ENCODE measurements at regions not wholly inside any gene's neighbourhood (a gene's known extent, or its start where the extent isn't known, plus 50 kb on each side); places are given as distances from the start of the nearest gene placed in this dataset.
A peak's percentile ranks its signal among the peaks of the same experiment; 100 is the strongest.

DNA sequence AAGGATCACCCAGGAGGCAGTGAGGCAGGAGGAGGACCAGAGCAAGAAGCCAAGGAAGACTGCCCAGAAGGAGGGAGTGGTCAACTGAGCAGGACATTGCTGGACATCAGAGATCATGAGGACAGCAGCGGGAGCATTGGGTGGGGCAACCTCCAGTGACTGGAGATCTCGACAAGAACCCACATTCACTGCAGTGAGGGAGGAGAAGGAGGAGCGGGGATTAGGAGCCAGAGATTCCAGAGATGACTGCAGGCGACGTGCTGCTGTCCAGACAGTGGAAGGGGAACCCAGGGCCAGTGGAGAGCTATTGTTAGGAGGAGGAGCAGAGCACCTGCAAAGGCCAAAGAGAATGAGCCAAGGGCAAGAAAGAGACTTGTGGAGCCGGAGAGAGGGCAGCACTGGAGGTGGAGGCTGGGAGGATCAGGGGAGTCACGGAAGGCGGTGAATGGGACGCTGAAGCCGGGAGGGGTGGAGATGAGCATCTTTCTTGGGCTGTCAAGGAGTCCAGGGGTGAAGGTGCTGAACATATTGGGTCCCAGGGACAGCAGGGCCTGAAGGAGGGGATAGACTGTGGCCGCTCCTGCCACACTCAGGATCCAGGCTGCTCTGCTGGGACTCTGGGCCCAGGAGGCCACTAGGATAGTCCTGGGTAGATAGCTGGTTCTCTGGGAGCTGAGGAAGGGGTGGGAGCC is 140.1 kb upstream of the UNC5B start:
- DNase-seq, result no peak

DNA sequence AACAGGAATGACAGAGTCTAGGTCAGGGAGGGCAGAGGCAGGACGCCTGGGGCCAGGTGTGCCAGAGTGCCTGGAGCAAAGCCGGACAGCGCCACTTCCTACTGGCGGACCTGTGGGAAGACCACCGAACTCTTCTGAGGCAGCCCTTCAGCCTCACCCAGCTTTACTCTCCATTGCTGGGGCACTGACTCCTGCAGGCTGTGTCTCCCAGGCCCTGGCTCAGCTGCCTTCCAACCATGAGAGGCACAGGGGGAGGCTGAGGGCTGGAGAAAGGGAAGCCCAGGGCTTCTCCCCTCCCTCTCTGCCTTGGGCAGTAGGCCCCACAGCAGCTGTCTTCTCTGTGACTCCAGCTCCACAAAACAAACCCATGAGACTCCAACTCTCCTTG is 139.6 kb upstream of the UNC5B start:
- DNase-seq, result no peak

DNA sequence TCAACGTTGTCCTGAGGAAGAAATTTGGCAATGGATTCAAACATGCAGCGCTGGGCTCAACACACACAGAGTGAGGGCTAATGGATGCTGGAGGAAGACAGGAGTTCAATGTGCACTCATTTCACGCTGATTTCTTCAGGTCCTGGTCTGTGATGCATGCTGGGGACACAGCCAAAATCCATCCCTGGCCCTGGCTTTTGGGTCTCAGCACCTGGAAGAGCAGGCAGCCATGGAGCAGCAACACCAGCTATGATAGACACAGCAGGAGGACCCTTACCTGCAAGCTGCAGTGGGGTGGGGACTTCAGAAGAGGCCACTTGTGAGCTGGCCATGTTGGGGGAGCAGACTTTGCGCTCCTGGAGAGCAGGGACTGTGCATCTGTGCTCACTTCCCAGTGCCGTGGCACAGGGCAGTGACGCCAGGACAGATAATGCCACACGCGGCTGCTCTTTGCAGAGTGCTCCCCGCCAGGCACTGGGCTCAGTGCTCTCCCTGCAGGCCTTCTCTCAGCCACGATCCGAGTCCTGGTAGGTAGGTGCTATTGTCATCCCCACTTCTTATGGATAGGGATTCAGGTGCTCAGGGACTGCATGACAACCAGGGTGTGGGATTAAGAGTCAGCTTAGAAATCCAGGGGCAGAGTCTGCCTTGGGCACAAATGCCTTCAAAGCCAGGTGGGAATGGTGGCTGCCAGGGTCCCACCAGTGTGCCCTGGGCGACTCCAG is 138.8 kb upstream of the UNC5B start:
- no peak for DNase-seq

DNA sequence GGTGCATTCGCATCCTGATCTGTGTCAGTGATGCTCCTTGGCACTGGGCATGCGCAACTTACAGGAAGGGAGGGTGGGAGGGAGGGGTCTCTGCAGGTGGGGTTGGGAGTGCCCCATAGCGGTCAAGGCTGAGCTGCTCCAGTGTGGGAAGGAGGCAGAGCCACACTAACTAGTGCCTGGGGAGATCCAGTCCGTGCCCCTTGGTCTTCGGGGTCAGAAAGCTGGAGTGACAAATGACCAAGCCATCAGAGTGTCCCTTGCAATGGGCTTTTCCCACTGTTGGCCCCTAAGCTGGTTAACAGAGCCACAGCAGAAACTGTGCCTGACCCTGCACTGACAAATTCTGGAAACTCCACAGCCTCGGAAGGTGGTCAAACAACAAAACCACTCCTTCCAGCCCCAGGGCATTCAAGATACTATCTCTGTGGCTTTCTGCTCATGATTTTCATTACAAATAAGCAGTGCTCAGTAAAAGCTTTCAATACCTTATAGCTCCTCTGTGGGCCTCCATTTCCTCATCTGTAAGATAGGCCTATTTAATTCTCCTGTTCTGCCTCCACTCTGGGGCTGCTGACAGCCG is 138.1 kb upstream of the UNC5B start:
- DNase-seq, result no peak

DNA sequence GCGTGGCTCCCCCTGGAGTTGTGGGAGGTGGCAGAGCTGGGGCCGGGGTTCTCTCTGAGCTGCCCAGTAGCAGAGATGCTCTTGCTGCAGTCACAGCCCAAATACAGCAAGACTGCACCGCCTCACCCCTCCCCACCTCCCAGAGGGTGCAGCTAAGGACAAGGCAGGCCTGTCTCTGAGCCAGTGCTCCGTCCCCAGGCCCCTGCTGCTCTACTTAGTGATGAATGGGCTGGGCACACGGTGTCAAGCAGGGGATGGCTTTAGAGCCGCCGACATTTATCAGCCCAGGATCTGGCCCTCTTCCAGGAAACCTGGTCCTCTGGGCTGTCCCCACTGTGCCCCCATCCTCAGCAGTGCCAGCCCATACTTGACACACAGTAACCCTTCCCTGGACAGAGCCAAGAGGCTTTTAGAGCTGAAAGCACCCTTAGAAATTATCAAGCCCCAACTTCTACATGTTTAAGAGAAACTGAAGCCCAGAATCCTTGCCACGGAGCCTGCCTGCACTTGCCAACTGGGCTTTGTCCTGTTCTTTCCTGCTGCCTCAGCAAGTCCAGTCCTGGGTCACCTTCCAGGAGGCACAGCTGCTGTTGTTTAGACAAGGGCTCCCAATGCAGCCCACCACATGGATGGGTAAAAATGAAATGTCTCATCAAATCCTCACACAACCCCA is 137.1 kb upstream of the UNC5B start:
- no peak for DNase-seq

DNA sequence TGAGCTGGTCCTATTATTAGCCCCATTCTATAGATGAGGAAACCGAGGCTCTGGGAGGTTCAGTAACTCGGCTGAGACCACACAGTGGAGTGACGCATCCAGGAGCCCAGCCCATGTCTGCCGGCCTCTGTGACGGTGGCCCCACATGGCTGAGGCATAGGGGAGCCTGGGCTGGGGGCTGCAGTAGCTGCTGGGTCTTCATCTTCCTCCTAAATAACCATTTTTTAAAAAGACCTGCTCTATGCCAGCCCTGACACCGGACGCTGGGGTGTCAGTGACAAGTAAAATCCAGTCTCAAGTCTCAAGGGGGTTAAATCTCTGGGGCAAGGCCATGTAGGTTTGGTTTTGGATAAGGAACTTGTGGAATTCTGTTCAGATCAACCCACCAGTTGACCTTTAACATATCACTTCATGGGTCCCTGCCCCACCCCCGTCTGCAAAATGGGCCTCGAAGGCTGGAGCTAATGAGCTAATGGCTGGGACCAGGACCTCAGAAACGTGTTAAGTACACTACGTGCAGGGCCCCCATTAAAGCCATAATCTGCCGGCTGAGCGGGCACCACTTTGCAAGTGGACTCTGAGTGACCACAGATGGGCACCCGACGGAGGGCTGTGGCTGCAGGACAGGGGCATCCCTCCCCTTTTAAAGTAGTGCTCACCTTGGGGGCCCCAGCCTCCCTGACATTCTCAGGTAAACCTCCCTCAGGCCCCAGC is 136.5 kb upstream of the UNC5B start:
- DNase-seq, result no peak

DNA sequence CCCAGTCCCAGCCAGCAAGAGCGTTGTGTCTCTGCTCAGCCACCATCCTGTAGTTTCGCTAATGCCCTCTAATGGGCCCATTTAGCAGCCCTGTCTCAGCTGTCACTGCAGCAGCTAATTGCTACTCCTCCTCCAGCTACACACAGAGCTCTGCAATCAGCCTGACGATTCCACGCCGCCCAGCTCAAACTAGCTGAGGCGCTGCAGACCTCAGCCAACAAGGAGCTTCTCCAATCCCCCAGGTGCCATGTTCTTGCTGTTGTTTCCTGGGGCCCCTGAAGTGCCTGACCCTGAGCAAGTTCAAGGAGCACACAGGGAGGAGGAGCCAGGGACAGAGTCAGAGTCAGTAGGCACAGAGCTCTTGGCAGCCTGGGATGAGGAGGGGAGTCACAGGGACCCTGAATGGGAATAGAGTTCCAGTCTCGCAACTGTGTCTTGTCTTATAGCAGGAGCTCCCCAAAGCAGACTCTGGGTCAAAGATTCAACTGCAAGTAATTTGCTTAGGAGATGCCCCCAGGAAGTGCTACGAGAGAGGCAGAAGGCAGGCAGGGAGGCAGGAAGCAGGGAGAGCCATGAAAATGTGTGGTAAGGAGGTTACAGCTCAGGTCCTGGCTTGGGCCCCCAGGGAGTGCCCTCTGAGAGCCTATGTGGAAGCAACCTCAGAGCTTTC is 135.8 kb upstream of the UNC5B start:
- no peak for DNase-seq

DNA sequence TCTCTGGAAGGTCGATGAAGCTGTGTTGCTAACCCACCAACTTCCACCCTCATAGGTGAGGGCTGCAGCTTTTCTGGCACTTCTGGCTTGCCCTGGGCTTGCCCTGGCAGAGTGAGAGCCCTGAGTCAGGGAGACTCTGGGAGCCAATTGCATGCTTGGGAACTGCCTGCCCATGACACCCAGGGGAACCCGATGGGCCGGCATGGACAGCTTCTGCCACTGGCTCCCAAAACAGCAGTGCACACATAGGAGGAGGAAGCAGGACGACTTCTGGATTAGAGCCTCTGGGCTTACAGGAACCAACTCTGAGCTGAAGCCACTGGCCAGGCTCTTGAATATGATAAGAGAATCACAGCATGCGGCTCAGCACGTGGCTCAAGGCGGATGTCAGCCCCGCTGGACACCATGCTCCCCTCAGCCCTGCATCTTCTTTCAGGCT is 135.2 kb upstream of the UNC5B start:
- no peak for DNase-seq

DNA sequence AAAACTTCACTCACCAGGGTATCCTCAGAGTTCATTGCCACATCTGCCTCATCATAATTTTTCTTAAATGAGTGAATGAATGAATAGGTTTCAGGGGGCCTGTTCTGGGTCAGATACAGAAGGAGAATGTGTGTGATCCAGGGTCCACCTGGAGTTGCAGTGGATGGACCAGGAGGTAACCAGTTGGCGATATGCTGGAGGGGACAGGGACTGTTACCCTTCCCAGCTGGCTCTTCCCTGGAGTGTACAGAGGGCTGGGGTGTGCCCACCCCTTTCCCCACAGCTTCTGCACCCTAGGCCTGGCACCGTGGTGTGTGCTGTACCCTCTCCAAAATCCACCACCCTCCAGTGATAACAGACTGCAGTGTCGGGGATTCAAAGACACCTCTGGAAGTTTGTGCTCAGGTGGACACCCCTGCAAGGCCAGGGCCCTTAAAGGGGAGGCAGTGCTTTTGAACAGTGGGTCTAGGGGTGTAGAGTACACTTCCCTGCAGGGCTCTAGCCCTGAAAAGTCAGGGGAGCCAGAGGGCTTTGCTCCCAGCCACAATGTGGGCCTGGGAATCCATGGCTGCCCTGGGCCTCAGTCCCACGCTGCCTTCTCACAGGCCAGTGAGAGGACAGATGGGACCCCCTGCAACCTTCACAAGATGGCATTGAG is 134.4 kb upstream of the UNC5B start:
- no peak for DNase-seq

DNA sequence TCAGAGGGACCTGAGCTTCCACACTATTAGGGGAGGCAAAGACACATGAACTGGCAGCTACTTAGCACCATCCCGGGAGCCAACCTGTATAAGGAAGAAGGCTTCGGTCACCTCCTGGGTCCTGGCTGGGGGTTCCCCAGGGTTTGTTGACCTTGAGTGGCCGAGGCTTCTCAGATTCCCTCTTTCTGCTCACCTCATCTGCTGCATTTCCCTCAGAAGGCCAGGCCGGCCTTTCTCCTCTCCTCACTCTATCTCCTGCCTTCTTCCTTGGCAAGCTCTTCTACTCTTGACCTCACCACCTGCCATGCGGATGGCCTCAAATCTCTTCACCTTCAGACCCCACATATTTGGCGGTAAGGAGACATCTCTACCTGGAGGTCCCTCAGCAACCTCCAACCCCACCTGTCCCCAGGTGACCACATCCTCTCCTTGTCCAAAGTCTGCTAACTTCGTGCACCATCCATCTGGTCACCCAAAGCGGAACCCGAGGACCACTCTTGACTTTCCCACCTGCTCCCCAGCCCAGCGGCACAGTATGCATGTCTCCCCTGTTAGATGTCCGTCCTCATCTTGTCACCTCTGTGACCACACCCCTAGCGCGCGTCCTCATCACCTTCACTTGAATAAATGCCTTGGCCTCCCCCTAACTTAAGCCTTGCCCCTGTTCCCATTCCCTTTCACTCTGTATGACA is 133.8 kb upstream of the UNC5B start:
- DNase-seq, result no peak

DNA sequence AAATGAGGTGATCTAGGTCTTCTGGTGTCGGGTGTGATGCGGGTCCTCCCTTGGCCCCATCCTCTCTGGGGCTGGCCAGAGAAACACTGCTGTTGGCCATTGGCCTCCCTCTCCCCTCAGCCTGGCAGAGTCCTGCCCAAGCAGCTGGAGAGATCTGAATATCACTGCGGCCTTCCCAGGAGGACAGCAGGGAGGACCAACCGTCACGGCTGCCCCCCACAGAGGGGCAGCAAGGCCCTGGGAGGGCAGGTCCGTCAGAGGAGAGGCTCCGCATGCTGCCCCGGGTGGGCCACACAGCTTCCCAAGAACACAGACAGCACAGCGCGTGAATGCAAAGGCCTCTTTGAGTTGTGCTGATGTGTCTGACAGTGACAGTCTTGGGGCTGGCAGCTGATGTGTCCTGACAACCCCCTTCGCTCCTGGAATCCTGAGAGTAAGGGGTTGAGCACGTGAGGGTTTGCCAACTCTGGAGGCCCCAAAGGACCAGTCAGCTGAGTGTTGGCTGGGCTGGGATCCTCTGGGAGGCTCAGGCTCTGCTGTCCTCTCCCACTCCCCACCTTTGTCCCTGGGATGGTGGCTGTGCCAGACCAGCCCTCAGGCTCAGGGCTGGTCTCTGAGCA is 132.5 kb upstream of the UNC5B start:
- DNase-seq, result no peak

DNA sequence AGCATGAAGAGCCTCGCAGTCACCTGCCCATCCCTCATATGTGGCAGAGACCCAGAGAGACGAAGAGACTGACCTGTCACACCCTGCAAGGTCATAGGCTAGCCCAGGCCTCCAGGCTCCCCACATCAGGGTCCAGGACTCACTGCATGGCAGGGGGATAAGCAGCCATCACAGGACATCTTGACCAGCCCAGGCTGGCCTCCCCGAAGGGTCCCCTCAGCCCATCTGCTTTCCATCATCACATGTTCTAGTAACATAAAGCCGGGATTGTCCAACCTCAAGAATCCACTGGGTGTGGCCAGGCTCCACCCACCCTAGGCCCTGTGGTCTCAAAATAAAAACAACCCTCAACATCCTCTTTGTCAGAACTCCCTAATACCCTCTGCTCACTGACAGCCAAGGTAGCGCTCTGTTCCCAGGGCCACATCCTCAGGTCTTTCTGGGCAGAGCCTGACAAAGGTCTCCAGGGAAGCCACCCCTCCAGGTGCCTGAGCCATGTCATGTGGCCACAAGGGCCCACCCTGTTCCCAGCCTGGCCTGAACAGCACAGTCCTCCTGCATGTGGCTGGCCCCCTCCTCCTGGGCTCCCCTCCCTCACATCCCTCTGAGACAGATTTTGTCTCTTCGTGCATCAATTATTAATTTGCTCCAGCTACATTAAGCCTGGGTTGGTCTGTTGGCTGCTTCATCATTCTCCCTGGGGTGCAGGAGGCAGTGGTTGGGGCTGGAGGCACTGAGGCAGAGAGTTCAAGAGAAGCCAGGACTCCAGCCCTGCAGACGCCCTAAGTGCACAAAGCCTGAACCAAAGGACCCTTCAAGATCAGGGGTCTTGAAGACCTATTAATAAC is 131.8 kb upstream of the UNC5B start:
- DNase-seq, result no peak

DNA sequence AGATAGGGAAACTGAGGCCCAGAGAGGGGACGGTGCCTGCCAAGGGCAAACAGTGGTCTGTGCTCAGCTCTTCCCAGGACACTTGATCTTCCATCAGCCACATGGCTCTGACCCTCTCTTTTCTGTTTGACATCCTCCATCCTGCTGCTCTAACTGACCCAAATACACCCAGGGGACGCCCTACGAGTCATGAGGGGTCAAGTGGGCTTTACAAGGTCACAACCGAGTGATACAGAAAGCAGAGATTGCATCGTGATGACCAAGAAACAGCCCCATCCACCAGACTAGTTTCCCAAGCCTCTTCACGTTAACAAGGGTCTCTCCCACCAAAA is 131.2 kb upstream of the UNC5B start:
- no peak for DNase-seq

DNA sequence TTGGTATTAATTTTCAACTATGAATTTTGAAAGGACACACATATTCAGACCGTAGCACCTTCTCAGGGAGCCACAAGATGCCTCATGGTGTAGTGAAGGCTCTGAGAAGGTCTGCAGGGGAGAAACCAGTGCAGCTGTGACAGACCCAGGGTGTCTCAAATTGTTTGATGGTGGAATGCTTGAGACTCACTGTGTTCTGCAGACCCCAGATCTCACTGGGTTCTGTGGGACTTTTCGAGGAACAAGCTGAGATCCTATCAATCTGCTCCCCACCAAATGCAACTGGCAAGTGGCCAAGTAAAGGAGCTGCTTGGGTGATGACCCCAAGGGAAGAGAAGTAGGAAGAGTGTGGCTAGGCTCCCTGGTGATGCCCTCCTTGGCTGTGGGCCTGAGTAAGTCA is 130.5 kb upstream of the UNC5B start:
- DNase-seq, result no peak

DNA sequence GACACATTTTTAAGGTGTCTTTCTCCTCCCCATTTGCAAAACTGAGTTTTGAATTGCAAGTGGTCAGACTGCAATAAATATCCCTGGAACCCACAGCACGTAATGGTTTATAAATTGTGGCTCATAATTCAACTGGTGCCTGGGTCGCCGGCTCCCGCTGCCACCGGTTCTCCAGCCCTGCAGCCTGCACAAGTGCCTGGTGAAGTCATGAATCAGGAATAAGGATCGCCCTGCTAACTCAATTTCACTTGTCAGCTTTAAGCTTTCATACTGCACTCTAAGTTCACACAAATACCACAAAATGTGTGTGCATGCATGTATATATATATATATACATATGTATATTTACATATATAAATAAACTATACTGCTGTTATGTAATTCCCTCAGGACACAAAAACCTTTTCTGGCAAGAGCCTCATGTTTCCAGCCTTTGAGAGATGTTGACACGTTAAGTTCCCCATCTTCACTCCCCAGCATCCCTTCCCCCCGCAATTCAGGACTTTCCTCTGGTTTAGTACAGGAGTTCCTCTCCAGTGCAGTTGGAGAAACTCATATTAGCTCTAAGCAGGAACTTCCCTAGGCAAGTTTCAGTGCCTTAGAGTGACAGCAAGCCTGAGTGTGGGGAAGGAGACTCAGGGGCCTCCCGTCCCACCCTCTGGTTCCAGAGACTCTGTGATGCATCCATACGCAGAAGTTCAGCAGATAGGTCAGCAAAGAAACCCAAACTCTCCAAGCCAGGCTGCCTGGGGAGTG is 129.2 kb upstream of the UNC5B start:
- DNase-seq, result peak; percentile 56 to 81 (median 69)

DNA sequence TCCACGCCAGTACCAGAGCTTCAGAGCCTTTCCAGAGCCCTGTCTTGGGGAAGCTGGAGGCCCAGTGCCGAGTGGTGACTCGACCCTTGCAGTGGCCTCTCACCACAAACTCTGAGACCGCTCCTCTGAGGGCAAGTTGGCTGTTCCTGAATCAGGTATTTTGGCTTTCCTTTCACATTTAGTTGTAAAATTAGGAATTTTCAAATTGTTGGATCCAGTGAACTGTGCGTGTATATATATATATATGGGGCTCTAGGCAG is 128.7 kb upstream of the UNC5B start:
- DNase-seq, result peak in 1 of 4 experiments; percentile 14

DNA sequence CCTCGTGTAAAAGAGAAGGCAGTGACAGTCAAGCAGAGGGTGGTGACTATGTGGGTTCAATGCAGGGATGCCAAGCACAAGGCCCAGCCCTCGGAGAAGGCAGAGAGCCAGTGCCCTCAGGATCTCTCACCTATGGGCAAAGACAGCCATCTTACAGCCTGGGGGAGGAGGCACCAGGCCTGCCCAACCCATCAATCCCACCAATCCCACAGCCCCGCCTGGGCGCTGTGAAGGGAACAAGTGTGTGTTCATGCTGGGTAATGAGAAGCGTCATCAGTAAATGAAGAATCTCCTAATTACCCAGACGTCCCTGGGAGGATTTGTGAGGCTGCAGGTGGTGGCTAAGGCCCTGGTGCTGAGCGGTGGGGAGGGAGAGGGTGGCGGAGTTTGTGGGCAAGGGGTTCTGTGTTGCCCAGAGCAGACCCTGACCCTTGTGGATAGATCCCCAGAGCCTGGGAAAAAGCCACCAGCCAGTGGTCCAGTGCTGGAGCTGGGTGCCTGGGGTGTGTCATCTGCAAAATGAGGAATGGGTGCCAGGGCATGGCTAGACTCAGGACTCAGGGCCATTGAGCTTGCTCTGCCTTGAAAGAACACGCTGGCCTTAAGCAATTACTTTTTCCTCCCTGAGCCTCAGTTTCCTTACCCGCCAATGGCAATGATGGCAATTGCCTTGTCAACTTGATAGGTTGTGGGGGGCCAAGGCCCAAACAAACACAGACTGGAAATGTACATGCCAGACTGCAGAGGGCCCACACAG is 128.1 kb upstream of the UNC5B start:
- no peak for DNase-seq

DNA sequence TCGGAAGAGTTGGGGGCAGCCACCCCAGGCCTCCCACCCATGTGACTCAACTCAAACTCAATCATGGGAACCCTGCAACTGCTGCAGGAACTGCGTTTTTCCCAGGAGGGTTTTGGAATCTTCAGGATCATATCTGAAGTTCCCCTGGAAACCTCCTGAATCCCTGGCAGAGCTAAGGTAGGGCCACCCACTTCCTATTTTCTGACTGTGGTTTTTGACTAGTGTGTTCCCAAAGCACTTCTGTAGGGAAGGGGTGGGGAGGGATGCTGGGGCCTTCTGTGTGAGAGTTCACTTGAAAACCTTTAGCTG is 127.6 kb upstream of the UNC5B start:
- DNase-seq, result no peak
